GM23338 (cell line): ENCODE measurements at regions not wholly inside any gene's neighbourhood (a gene's known extent, or its start where the extent isn't known, plus 50 kb on each side); places are given as distances from the start of the nearest gene placed in this dataset.

Experiments used
- ATAC-seq: fragments of 200-7000 bp; cut with Tn5 transposase; 3 replicates; pipeline ENCODE4 v1.9.1; 2020
- DNase-seq: peaks from one replicate; pipeline ENCODE4 v3.0.0-alpha.2; 2015; ENCODE audit warnings: low spot score
- H2AFZ ChIP-seq: fragments of 200-600 bp; sonication (generic); 2 replicates; pipeline ENCODE4 v1.8.0; 2016; ENCODE audit warnings: antibody characterized with exemption, mild to moderate bottlenecking, moderate library complexity
- H3F3A ChIP-seq: fragments of 200-600 bp; sonication (generic); replicated peaks from 2 replicates; pipeline ENCODE4 v1.8.0; 2017; ENCODE audit warnings: antibody characterized with exemption, mixed run types, low read depth
- H3K27ac ChIP-seq: fragments of 200-600 bp; sonication (generic); 2 replicates; pipeline ENCODE4 v1.6.1; 2016; ENCODE audit warnings: low read depth
- H3K27me3 ChIP-seq: fragments of 200-600 bp; sonication (generic); 2 replicates; pipeline ENCODE4 v1.8.0; 2016; ENCODE audit warnings: mild to moderate bottlenecking, mixed run types, moderate library complexity; ENCODE audit not compliant: insufficient read depth
- H3K36me3 ChIP-seq: fragments of 200-600 bp; sonication (generic); 2 replicates; pipeline ENCODE4 v1.8.0; 2016; ENCODE audit warnings: mild to moderate bottlenecking; ENCODE audit not compliant: insufficient read depth
- H3K4me1 ChIP-seq: fragments of 200-600 bp; sonication (generic); 2 replicates; pipeline ENCODE4 v1.8.0; 2016; ENCODE audit warnings: mild to moderate bottlenecking, moderate library complexity; ENCODE audit not compliant: insufficient read depth
- H3K4me2 ChIP-seq: fragments of 200-600 bp; sonication (generic); 2 replicates; pipeline ENCODE4 v1.7.1; 2017; ENCODE audit warnings: mixed run types
- H3K4me3 ChIP-seq: fragments of 200-600 bp; sonication (generic); 2 replicates; pipeline ENCODE4 v1.6.1; 2016; ENCODE audit warnings: mixed run types
- H3K79me2 ChIP-seq: fragments of 200-600 bp; sonication (generic); replicated peaks from 2 replicates; pipeline ENCODE4 v1.8.0; 2017; ENCODE audit warnings: mild to moderate bottlenecking; ENCODE audit not compliant: insufficient read depth
- H3K9me2 ChIP-seq: fragments of 200-600 bp; sonication (generic); 2 replicates; pipeline ENCODE4 v1.8.0; 2017; ENCODE audit not compliant: insufficient read depth
- H4K20me1 ChIP-seq: fragments of 200-600 bp; sonication (generic); replicated peaks from 2 replicates; pipeline ENCODE4 v1.8.0; 2017; ENCODE audit warnings: mild to moderate bottlenecking; ENCODE audit not compliant: insufficient read depth
- H3K27ac Mint-ChIP-seq: 2 replicates; pipeline ENCODE4 v1.8.0; 2020; ENCODE audit warnings: inconsistent platforms, mild to moderate bottlenecking, moderate library complexity, mixed read lengths
- H3K27me3 Mint-ChIP-seq: 3 replicates; pipeline ENCODE4 v1.8.0; 2022; ENCODE audit warnings: low read depth, mild to moderate bottlenecking, moderate library complexity, mixed read lengths, inconsistent platforms; ENCODE audit not compliant: insufficient read depth, poor library complexity
- H3K36me3 Mint-ChIP-seq: 3 replicates; pipeline ENCODE4 v1.8.0; 2021; ENCODE audit warnings: low read depth, mild to moderate bottlenecking, inconsistent platforms, moderate library complexity, mixed read lengths
- H3K4me1 Mint-ChIP-seq: 3 replicates; pipeline ENCODE4 v1.8.0; 2020; ENCODE audit warnings: mild to moderate bottlenecking, inconsistent platforms, mixed read lengths
- H3K4me3 Mint-ChIP-seq: 3 replicates; pipeline ENCODE4 v1.8.0; 2021; ENCODE audit warnings: moderate library complexity, mild to moderate bottlenecking, inconsistent platforms, mixed read lengths
- H3K9me3 Mint-ChIP-seq: 3 replicates; pipeline ENCODE4 v1.8.0; 2020; ENCODE audit warnings: moderate library complexity, mild to moderate bottlenecking, inconsistent platforms, mixed read lengths
- CREB1 ChIP-seq: fragments of 250-450 bp; sonication (Bioruptor Pico); IDR thresholded peaks from 2 replicates; pipeline ENCODE4 v1.5.0; 2020; ENCODE audit warnings: low read depth, mild to moderate bottlenecking, moderate library complexity
- CTCF ChIP-seq, 2 experiments: fragments of 200-600 bp in 1 of 2; sonication (generic) in 1 of 2; conservative IDR thresholded peaks; 2 replicates each; pipeline versions ENCODE4 v1.5.1 to v1.6.1; 2016 to 2017; ENCODE audit warnings: antibody characterized with exemption in 2 of 2, low read depth in 2 of 2, mild to moderate bottlenecking in 2 of 2, moderate library complexity in 1 of 2
- ETS1 ChIP-seq: IDR thresholded peaks from 2 replicates; pipeline ENCODE4 v1.6.1; 2016; ENCODE audit warnings: antibody characterized with exemption
- EZH2 ChIP-seq: fragments of 200-600 bp; sonication (generic); IDR thresholded peaks from one replicate; pipeline ENCODE4 v1.8.0; 2017; ENCODE audit warnings: antibody characterized with exemption, mild to moderate bottlenecking, low read depth; ENCODE audit not compliant: unreplicated experiment
- EZH2phosphoT487 ChIP-seq: fragments of 200-600 bp; sonication (generic); IDR thresholded peaks from one replicate; pipeline ENCODE4 v1.8.1; 2018; ENCODE audit warnings: antibody characterized with exemption; ENCODE audit not compliant: unreplicated experiment
- JUNB ChIP-seq: IDR thresholded peaks from one replicate; pipeline ENCODE4 v1.6.1; 2016; ENCODE audit warnings: antibody characterized with exemption; ENCODE audit not compliant: unreplicated experiment
- NANOG ChIP-seq: IDR thresholded peaks from 2 replicates; pipeline ENCODE4 v1.6.1; 2016; ENCODE audit warnings: antibody characterized with exemption, borderline replicate concordance
- POLR2AphosphoS5 ChIP-seq: IDR thresholded peaks from 2 replicates; pipeline ENCODE4 v1.6.1; 2016; ENCODE audit warnings: antibody characterized with exemption, low read depth
- REST ChIP-seq: IDR thresholded peaks from one replicate; pipeline ENCODE4 v1.6.1; 2018; ENCODE audit warnings: antibody characterized with exemption; ENCODE audit not compliant: unreplicated experiment
- ZNF114 ChIP-seq: fragments of 250-450 bp; sonication (Bioruptor Pico); IDR thresholded peaks from 2 replicates; pipeline ENCODE4 v1.5.0; 2020; ENCODE audit warnings: mild to moderate bottlenecking, moderate library complexity
- ZNF331 ChIP-seq: fragments of 250-450 bp; sonication (Bioruptor Pico); IDR thresholded peaks from 2 replicates; pipeline ENCODE4 v1.5.0; 2020; ENCODE audit warnings: low read depth, mild to moderate bottlenecking, moderate library complexity
- ZNF462 ChIP-seq: fragments of 250-450 bp; sonication (Bioruptor Pico); IDR thresholded peaks from 2 replicates; pipeline ENCODE4 v1.5.0; 2020; ENCODE audit warnings: mild to moderate bottlenecking, moderate library complexity

GRCh38 chr4:164446516-164446915 lies 307.4 kb upstream of the SMIM31 start:
- no peaks in the 10 kb centered on the region for H3K79me2 ChIP-seq
- Mint-ChIP-seq H3K27me3 (peaks cover 3% of the 10 kb centered on the region), H3K4me3 (no peak overlapping the region), H3K36me3 (no peaks in the 10 kb centered on the region), H3K9me3 (peaks cover 2% of the 10 kb centered on the region; the same call in 2 of the 3 replicates), H3K4me1 (no peaks in the 10 kb centered on the region), H3K27ac (no peak overlapping the region)
- TF ChIP-seq JUNB (no peak), ZNF114 (CRISPR knock-in tag) (no peak), ZNF462 (CRISPR knock-in tag) (no peak), CTCF (conservative IDR thresholded peaks at IDR 0.05; ENCODE audit: low read depth in 2 of 2) (no peak), ETS1 (no peak), CREB1 (CRISPR knock-in tag) (no peak), ZNF331 (CRISPR knock-in tag) (no peak), POLR2AphosphoS5 (no peak), EZH2phosphoT487 (no peak), NANOG (no peak), REST (no peak), EZH2 (no peak)
- no peaks in the 10 kb centered on the region for H3K36me3 ChIP-seq
- H3F3A ChIP-seq: no peaks in the 10 kb centered on the region
- ATAC-seq (no peak), DNase-seq (no peak)
- no peak overlapping the region for H3K27ac ChIP-seq
- H3K9me2 ChIP-seq: peaks cover 6% of the 10 kb centered on the region; the same call in 1 of the 2 replicates
- H3K27me3 ChIP-seq: no peaks in the 10 kb centered on the region
- H4K20me1 ChIP-seq: no peaks in the 10 kb centered on the region
- no peak overlapping the region for H3K4me3 ChIP-seq
- H3K4me1 ChIP-seq: no peaks in the 10 kb centered on the region
- no peak overlapping the region for H2AFZ ChIP-seq
- H3K4me2 ChIP-seq: no peak overlapping the region
